ENCODE measurements at regions not wholly inside any gene's neighbourhood (a gene's known extent, or its start where the extent isn't known, plus 50 kb on each side); places are given as distances from the start of the nearest gene placed in this dataset.

GRCh38 chr6:139546106-139546472, 171.6 kb upstream of the CITED2 start:
- DNase-seq (ENCODE audit: insufficient read length, low spot score, missing footprints) = no peak
- Histone ChIP-seq H3K27me3 (ENCODE audit: insufficient read depth, low read length) (no peaks in the 10 kb centered on the region), H3K4me2 (ENCODE audit: insufficient read depth, low read length) (no peak overlapping the region), H3K9me3 (ENCODE audit: low read depth, low read length) (no peaks in the 10 kb centered on the region), H4K20me1 (ENCODE audit: insufficient read depth, low read length) (no peaks in the 10 kb centered on the region), H3K79me2 (ENCODE audit: insufficient read depth, low read length) (no peaks in the 10 kb centered on the region), H3K4me1 (ENCODE audit: insufficient read depth, low read length) (peaks cover 36% of the 10 kb centered on the region), H3K4me3 (ENCODE audit: insufficient read depth, low read length) (no peak overlapping the region), H3K27ac (ENCODE audit: low read depth, low read length) (peak overlapping the region; percentile 60), H3K36me3 (ENCODE audit: insufficient read depth, low read length) (no peaks in the 10 kb centered on the region), H2AFZ (ENCODE audit: low read length) (peak overlapping the region; percentile 9)
- TF ChIP-seq CTCF (IDR thresholded peaks at IDR 0.05; ENCODE audit: extremely low read depth, low read depth, low read length) = no peak

GRCh38 chr6:139545206-139546105, 171.0 kb upstream of the CITED2 start:
- no peak for DNase-seq (ENCODE audit: insufficient read length, low spot score, missing footprints)
- Histone ChIP-seq H3K79me2 (ENCODE audit: insufficient read depth, low read length) (no peaks in the 10 kb centered on the region), H3K27me3 (ENCODE audit: insufficient read depth, low read length) (no peaks in the 10 kb centered on the region), H3K27ac (ENCODE audit: low read depth, low read length) (peak overlapping the region; percentile 10), H3K9me3 (ENCODE audit: low read depth, low read length) (no peaks in the 10 kb centered on the region), H3K4me1 (ENCODE audit: insufficient read depth, low read length) (peaks cover 42% of the 10 kb centered on the region), H3K4me2 (ENCODE audit: insufficient read depth, low read length) (peak overlapping the region; percentile 42), H4K20me1 (ENCODE audit: insufficient read depth, low read length) (no peaks in the 10 kb centered on the region), H2AFZ (ENCODE audit: low read length) (peak overlapping the region; percentile 64), H3K36me3 (ENCODE audit: insufficient read depth, low read length) (no peaks in the 10 kb centered on the region), H3K4me3 (ENCODE audit: insufficient read depth, low read length) (no peak overlapping the region)
- no peak for TF ChIP-seq CTCF (IDR thresholded peaks at IDR 0.05; ENCODE audit: extremely low read depth, low read depth, low read length)

GRCh38 chr6:139544701-139545057, 170.2 kb upstream of the CITED2 start:
- Histone ChIP-seq H3K79me2 (ENCODE audit: insufficient read depth, low read length) (no peaks in the 10 kb centered on the region), H3K36me3 (ENCODE audit: insufficient read depth, low read length) (no peaks in the 10 kb centered on the region), H2AFZ (ENCODE audit: low read length) (peak overlapping the region; percentile 64), H3K4me3 (ENCODE audit: insufficient read depth, low read length) (no peak overlapping the region), H4K20me1 (ENCODE audit: insufficient read depth, low read length) (no peaks in the 10 kb centered on the region), H3K9me3 (ENCODE audit: low read depth, low read length) (no peaks in the 10 kb centered on the region), H3K27me3 (ENCODE audit: insufficient read depth, low read length) (no peaks in the 10 kb centered on the region), H3K4me1 (ENCODE audit: insufficient read depth, low read length) (peaks cover 48% of the 10 kb centered on the region), H3K27ac (ENCODE audit: low read depth, low read length) (no peak overlapping the region), H3K4me2 (ENCODE audit: insufficient read depth, low read length) (peak overlapping the region; percentile 42)
- DNase-seq (ENCODE audit: insufficient read length, low spot score, missing footprints) = no peak
- TF ChIP-seq CTCF (IDR thresholded peaks at IDR 0.05; ENCODE audit: extremely low read depth, low read depth, low read length) = no peak

GRCh38 chr6:139542351-139542750, 167.9 kb upstream of the CITED2 start:
- Histone ChIP-seq H3K4me1 (ENCODE audit: insufficient read depth, low read length) (peaks cover 45% of the 10 kb centered on the region), H3K79me2 (ENCODE audit: insufficient read depth, low read length) (no peaks in the 10 kb centered on the region), H4K20me1 (ENCODE audit: insufficient read depth, low read length) (no peaks in the 10 kb centered on the region), H3K9me3 (ENCODE audit: low read depth, low read length) (no peaks in the 10 kb centered on the region), H3K36me3 (ENCODE audit: insufficient read depth, low read length) (no peaks in the 10 kb centered on the region), H3K27me3 (ENCODE audit: insufficient read depth, low read length) (no peaks in the 10 kb centered on the region), H3K4me3 (ENCODE audit: insufficient read depth, low read length) (no peak overlapping the region), H3K27ac (ENCODE audit: low read depth, low read length) (no peak overlapping the region), H3K4me2 (ENCODE audit: insufficient read depth, low read length) (no peak overlapping the region), H2AFZ (ENCODE audit: low read length) (no peak overlapping the region)
- no peak for DNase-seq (ENCODE audit: insufficient read length, low spot score, missing footprints)
- TF ChIP-seq CTCF (IDR thresholded peaks at IDR 0.05; ENCODE audit: extremely low read depth, low read depth, low read length) = no peak
